CD14-positive monocyte (primary cell): ENCODE measurements at regions not wholly inside any gene's neighbourhood (a gene's known extent, or its start where the extent isn't known, plus 50 kb on each side); places are given as distances from the start of the nearest gene placed in this dataset.

Source experiments
- DNase-seq, 3 donors: peaks; one replicate each; pipeline ENCODE4 v3.0.0-alpha.2; 2011 to 2022
- H2AFZ ChIP-seq: 2 replicates; pipeline ENCODE4 v1.6.0; 2012; ENCODE audit warnings: mild to moderate bottlenecking, low read depth, low read length, inconsistent platforms; ENCODE audit not compliant: insufficient read depth, poor library complexity, severe bottlenecking
- H3K27ac ChIP-seq, 2 donors: 1 replicate in 1 of 2; 2 replicates in 1 of 2; pipeline ENCODE4 v1.5.1; 2012 to 2013; ENCODE audit warnings: low read length in 2 of 2, control low read depth in 1 of 2, inconsistent platforms in 1 of 2, low read depth in 1 of 2, mild to moderate bottlenecking in 1 of 2
- H3K27me3 ChIP-seq, 2 donors: one replicate each; pipeline versions ENCODE4 v1.6.0 to v1.6.1; 2011 to 2013; ENCODE audit warnings: low read length in 2 of 2; ENCODE audit not compliant: control insufficient read depth in 2 of 2, insufficient read depth in 2 of 2
- H3K36me3 ChIP-seq, 2 donors: replicated peaks in 1 of 2; 1 replicate in 1 of 2; 2 replicates in 1 of 2; pipeline versions ENCODE4 v1.5.1 to v1.6.1; 2012 to 2013; ENCODE audit warnings: low read length in 2 of 2, control low read depth in 1 of 2, inconsistent platforms in 1 of 2, mild to moderate bottlenecking in 1 of 2; ENCODE audit not compliant: insufficient read depth in 2 of 2, control insufficient read depth in 1 of 2
- H3K4me1 ChIP-seq, 2 donors: 1 replicate in 1 of 2; 2 replicates in 1 of 2; pipeline versions ENCODE4 v1.5.1 to v1.6.1; 2012 to 2013; ENCODE audit warnings: low read length in 2 of 2, control low read depth in 1 of 2, inconsistent platforms in 1 of 2, mild to moderate bottlenecking in 1 of 2, moderate library complexity in 1 of 2; ENCODE audit not compliant: insufficient read depth in 2 of 2, control insufficient read depth in 1 of 2
- H3K4me2 ChIP-seq: replicated peaks from 2 replicates; pipeline ENCODE3; 2012; ENCODE audit warnings: low read length, moderate library complexity, mild to moderate bottlenecking; ENCODE audit not compliant: poor library complexity, severe bottlenecking; ENCODE audit errors: extremely low read depth
- H3K4me3 ChIP-seq, 3 experiments: fragments of 200-600 bp in 1 of 3; sonication (generic) in 1 of 3; replicated peaks in 1 of 3; 1 replicate in 2 of 3; 2 replicates in 1 of 3; pipeline ENCODE4 v1.5.1; 2011 to 2013; ENCODE audit warnings: low read length in 3 of 3, mild to moderate bottlenecking in 3 of 3, control low read depth in 2 of 3, low read depth in 2 of 3, inconsistent platforms in 1 of 3, moderate library complexity in 1 of 3
- H3K79me2 ChIP-seq: 2 replicates; pipeline ENCODE4 v1.6.0; 2012; ENCODE audit warnings: mild to moderate bottlenecking, control low read depth, inconsistent platforms, low read length, moderate library complexity; ENCODE audit not compliant: insufficient read depth
- H3K9ac ChIP-seq: 2 replicates; pipeline ENCODE4 v1.6.0; 2017; ENCODE audit warnings: low read length, mild to moderate bottlenecking; ENCODE audit not compliant: insufficient read depth, poor library complexity, severe bottlenecking
- H3K9me3 ChIP-seq, 2 donors: replicated peaks in 1 of 2; 1 replicate in 1 of 2; 2 replicates in 1 of 2; pipeline versions ENCODE4 v1.5.1 to v1.6.1; 2012 to 2013; ENCODE audit warnings: low read length in 2 of 2, control low read depth in 1 of 2; ENCODE audit not compliant: control insufficient read depth in 1 of 2, insufficient read depth in 1 of 2
- H4K20me1 ChIP-seq: 2 replicates; pipeline ENCODE4 v1.6.0; 2012; ENCODE audit warnings: mild to moderate bottlenecking, low read length, control low read depth, moderate library complexity; ENCODE audit not compliant: insufficient read depth
- H3K27ac Mint-ChIP-seq, 7 donors: one replicate each; pipeline ENCODE4 v1.8.0; 2020; ENCODE audit warnings: mild to moderate bottlenecking in 7 of 7, mixed read lengths in 7 of 7, moderate library complexity in 6 of 7, inconsistent platforms in 2 of 7
- H3K27me3 Mint-ChIP-seq, 3 donors: one replicate each; pipeline ENCODE4 v1.8.0; 2021 to 2022; ENCODE audit warnings: low read depth in 3 of 3, mild to moderate bottlenecking in 3 of 3, mixed read lengths in 3 of 3, moderate library complexity in 3 of 3, inconsistent platforms in 1 of 3
- H3K36me3 Mint-ChIP-seq, 2 donors: one replicate each; pipeline ENCODE4 v1.8.0; 2020; ENCODE audit warnings: mixed read lengths in 2 of 2, inconsistent platforms in 1 of 2, mild to moderate bottlenecking in 1 of 2
- H3K4me1 Mint-ChIP-seq: one replicate; pipeline ENCODE4 v1.8.0; 2020; ENCODE audit warnings: mild to moderate bottlenecking, mixed read lengths
- H3K4me3 Mint-ChIP-seq, 2 donors: one replicate each; pipeline ENCODE4 v1.8.0; 2020; ENCODE audit warnings: mild to moderate bottlenecking in 2 of 2, mixed read lengths in 2 of 2, moderate library complexity in 1 of 2
- H3K9me3 Mint-ChIP-seq, 7 donors: one replicate each; pipeline ENCODE4 v1.8.0; 2020 to 2022; ENCODE audit warnings: mixed read lengths in 7 of 7, mild to moderate bottlenecking in 6 of 7, moderate library complexity in 6 of 7, inconsistent platforms in 2 of 7
- CTCF ChIP-seq: fragments of 200-600 bp; IDR thresholded peaks from one replicate; pipeline ENCODE4 v1.8.0; 2022; ENCODE audit warnings: antibody characterized with exemption, mild to moderate bottlenecking
- WGBS: methylation state at CpG from one replicate; pipeline ENCODE4 v1.1.5; 2013; ENCODE audit warnings: missing lambda C conversion rate; ENCODE audit not compliant: insufficient coverage; 5-methylcytosine and 5-hydroxymethylcytosine counted together
- intact Hi-C, 2 donors: fragments of 100-400 bp; cut with micrococcal nuclease; formaldehyde crosslinking; loops; one replicate each; pipeline versions ENCODE4 v1.15.0 to v1.15.1; 2023

- intact Hi-C loops: no loop called here
- no peak overlapping the region for H2AFZ ChIP-seq
- H4K20me1 ChIP-seq: no peaks in the 10 kb centered on the region
- H3K4me1 Mint-ChIP-seq: no peaks in the 10 kb centered on the region
- H3K4me2 ChIP-seq: no peak overlapping the region
- H3K27me3 ChIP-seq: no peaks in the 10 kb centered on the region
- H3K4me3 Mint-ChIP-seq: no peak overlapping the region
- H3K27ac ChIP-seq: no peak overlapping the region
- H3K27ac Mint-ChIP-seq: no peak overlapping the region
- H3K4me3 ChIP-seq: no peak overlapping the region
- H3K79me2 ChIP-seq: no peaks in the 10 kb centered on the region
- H3K36me3 Mint-ChIP-seq: no peaks in the 10 kb centered on the region
- H3K9ac ChIP-seq: no peak overlapping the region
- WGBS: no CpG with 5 or more reads among the region's 3 CpGs
- TF ChIP-seq CTCF: no peak
- H3K36me3 ChIP-seq: no peaks in the 10 kb centered on the region
- no peaks in the 10 kb centered on the region for H3K9me3 Mint-ChIP-seq
- H3K9me3 ChIP-seq: no peaks in the 10 kb centered on the region
- no peaks in the 10 kb centered on the region for H3K4me1 ChIP-seq
- no peak for DNase-seq
- H3K27me3 Mint-ChIP-seq: no peaks in the 10 kb centered on the region
Observed at GRCh38 chr10:52703451-52703850, 69.1 kb downstream of the MBL2 start.

DNA sequence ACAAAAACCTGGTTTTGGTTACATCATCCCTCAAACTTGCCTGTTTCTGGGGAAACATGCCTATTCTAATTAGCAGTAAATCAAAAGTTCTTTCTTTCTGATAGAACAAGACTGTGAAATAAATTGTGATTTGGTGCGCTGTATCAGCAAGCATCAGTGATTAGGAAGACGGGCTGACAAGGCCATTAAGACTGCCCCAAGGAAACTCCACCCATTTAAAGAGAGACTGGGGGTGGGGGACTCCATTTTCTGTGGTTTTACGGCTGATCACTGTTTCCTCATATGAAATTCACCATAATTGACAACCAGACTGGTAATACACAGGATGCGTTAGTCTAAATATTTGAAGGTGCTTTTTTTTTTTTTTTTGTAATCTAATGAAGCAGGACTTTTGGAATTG is 68.7 kb downstream of the MBL2 start:
- H3K4me2 ChIP-seq: no peak overlapping the region
- no peaks in the 10 kb centered on the region for H3K4me1 Mint-ChIP-seq
- H4K20me1 ChIP-seq: no peaks in the 10 kb centered on the region
- H3K4me3 Mint-ChIP-seq: no peak overlapping the region
- H3K27me3 Mint-ChIP-seq: no peaks in the 10 kb centered on the region
- H3K27ac Mint-ChIP-seq: no peak overlapping the region
- no peak overlapping the region for H3K27ac ChIP-seq
- H3K9me3 ChIP-seq: no peaks in the 10 kb centered on the region
- H3K4me1 ChIP-seq: no peaks in the 10 kb centered on the region
- H3K79me2 ChIP-seq: no peaks in the 10 kb centered on the region
- no CpG with 5 or more reads among the region's 4 CpGs for WGBS
- H3K9me3 Mint-ChIP-seq: no peaks in the 10 kb centered on the region
- no peak overlapping the region for H3K4me3 ChIP-seq
- no peaks in the 10 kb centered on the region for H3K36me3 Mint-ChIP-seq
- no peaks in the 10 kb centered on the region for H3K36me3 ChIP-seq
- H3K9ac ChIP-seq: no peak overlapping the region
- no peak for TF ChIP-seq CTCF
- H2AFZ ChIP-seq: no peak overlapping the region
- intact Hi-C loops: no loop called here
- no peaks in the 10 kb centered on the region for H3K27me3 ChIP-seq
- DNase-seq: no peak
